Stimulated activated naive CD8-positive, alpha-beta T cell treated with anti-CD3 and anti-CD28 coated beads, Interleukin-15, Interleukin-2, amounts not matched to agents 100 ng/mL and 50 ng/mL, for 24 hours (primary cell): ENCODE measurements at regions not wholly inside any gene's neighbourhood (a gene's known extent, or its start where the extent isn't known, plus 50 kb on each side); places are given as distances from the start of the nearest gene placed in this dataset.

Experiments used
- H3K27ac Mint-ChIP-seq: one replicate; pipeline ENCODE4 v1.8.0; 2021; ENCODE audit warnings: mild to moderate bottlenecking, mixed read lengths
- H3K27me3 Mint-ChIP-seq: one replicate; pipeline ENCODE4 v1.8.0; 2021; ENCODE audit warnings: mixed read lengths
- H3K36me3 Mint-ChIP-seq: one replicate; pipeline ENCODE4 v1.8.0; 2021; ENCODE audit warnings: low read depth, mixed read lengths
- H3K4me1 Mint-ChIP-seq: one replicate; pipeline ENCODE4 v1.8.0; 2021; ENCODE audit warnings: low read depth, mixed read lengths
- H3K4me3 Mint-ChIP-seq: one replicate; pipeline ENCODE4 v1.8.0; 2021; ENCODE audit warnings: mild to moderate bottlenecking, mixed read lengths
- H3K9me3 Mint-ChIP-seq: one replicate; pipeline ENCODE4 v1.8.0; 2021; ENCODE audit warnings: mixed read lengths

DNA sequence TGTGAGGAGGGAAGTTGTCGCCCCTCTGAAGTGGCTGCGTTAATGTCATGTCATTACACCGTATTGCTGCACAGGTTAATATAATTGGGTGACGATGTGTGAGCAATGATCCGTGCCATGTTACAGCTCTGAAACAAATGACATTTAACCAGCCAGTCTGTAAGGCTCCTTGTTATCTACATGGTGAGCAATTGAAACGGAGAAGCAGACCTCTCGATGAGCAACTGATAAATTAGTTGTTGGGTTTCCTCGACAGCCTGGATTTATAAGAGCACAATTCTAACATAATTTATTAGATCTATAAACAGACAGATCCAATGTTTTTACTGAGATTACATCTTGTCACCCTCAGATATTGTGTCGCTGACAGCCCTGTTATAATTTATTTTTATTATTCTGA lies 49.9 kb upstream of the MAFB start:
- Mint-ChIP-seq H3K27ac (no peak overlapping the region), H3K9me3 (peaks cover 4% of the 10 kb centered on the region), H3K4me1 (no peaks in the 10 kb centered on the region), H3K4me3 (no peak overlapping the region), H3K27me3 (peaks cover 14% of the 10 kb centered on the region), H3K36me3 (no peaks in the 10 kb centered on the region)

DNA sequence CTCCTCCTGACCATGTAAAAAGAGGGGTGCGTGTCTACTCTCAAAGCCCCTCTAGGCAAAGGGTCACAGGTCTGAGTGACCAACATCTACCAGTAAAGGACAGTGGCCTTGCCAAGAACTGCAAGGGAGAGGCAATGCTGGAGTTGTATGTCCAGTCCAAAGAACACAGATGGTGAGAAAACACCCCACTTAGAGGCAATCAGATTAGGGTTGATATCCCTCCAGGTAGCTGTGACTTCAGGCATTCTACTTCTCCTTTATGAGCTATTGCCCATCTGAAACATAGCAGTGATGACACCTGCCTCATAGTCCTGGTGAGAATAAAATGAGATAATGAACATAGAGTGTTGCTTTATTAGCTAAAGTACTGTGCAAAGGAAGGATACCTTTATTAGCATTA lies 50.8 kb upstream of the MAFB start:
- H3K36me3 Mint-ChIP-seq = no peaks in the 10 kb centered on the region
- H3K4me3 Mint-ChIP-seq = no peak overlapping the region
- peaks cover 14% of the 10 kb centered on the region for H3K27me3 Mint-ChIP-seq
- peaks cover 4% of the 10 kb centered on the region for H3K9me3 Mint-ChIP-seq
- no peaks in the 10 kb centered on the region for H3K4me1 Mint-ChIP-seq
- no peak overlapping the region for H3K27ac Mint-ChIP-seq

- no peak overlapping the region for H3K27ac Mint-ChIP-seq
- no peaks in the 10 kb centered on the region for H3K4me1 Mint-ChIP-seq
- no peak overlapping the region for H3K4me3 Mint-ChIP-seq
Observed at GRCh38 chr20:40741507-40742106, 52.6 kb upstream of the MAFB start.

DNA sequence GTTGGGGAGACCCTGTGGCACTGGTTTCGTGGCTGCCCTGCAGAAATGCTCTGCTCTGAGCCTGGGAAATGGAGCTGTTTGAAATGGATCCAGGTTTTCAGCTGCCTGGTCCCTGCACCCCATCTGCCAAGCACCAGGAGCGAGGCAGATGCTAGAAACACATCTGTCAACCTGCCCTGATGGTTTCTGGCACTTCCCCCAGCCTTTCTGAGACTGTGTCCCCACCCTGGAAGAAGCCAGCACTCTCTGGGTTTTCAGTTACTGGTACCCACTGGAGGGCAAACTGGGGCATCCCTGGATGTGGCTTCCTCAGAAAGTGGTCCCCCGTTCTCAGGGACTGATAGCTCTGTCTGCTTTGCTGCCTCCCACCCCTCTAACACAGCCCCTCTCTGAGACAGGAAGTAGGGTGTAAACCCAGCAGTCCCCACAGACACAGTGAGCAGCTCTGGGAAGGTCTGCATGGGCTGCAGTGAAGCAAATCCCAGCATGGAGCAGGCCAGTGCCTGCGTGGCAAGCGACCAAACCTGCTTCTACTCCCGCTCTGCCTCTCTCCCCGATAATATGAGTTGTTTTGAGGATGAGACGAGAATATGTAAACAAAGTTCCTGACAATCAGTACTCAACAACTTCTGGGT lies 54.2 kb upstream of the MAFB start:
- no peaks in the 10 kb centered on the region for H3K27me3 Mint-ChIP-seq
- H3K4me1 Mint-ChIP-seq = no peaks in the 10 kb centered on the region
- H3K27ac Mint-ChIP-seq = no peak overlapping the region
- no peaks in the 10 kb centered on the region for H3K36me3 Mint-ChIP-seq
- no peaks in the 10 kb centered on the region for H3K9me3 Mint-ChIP-seq
- H3K4me3 Mint-ChIP-seq = no peak overlapping the region

More at GRCh38 chr20:40741507-40742106, 52.6 kb upstream of the MAFB start:
- Mint-ChIP-seq H3K27me3 (peaks cover 3% of the 10 kb centered on the region), H3K9me3 (no peaks in the 10 kb centered on the region), H3K36me3 (no peaks in the 10 kb centered on the region)

DNA sequence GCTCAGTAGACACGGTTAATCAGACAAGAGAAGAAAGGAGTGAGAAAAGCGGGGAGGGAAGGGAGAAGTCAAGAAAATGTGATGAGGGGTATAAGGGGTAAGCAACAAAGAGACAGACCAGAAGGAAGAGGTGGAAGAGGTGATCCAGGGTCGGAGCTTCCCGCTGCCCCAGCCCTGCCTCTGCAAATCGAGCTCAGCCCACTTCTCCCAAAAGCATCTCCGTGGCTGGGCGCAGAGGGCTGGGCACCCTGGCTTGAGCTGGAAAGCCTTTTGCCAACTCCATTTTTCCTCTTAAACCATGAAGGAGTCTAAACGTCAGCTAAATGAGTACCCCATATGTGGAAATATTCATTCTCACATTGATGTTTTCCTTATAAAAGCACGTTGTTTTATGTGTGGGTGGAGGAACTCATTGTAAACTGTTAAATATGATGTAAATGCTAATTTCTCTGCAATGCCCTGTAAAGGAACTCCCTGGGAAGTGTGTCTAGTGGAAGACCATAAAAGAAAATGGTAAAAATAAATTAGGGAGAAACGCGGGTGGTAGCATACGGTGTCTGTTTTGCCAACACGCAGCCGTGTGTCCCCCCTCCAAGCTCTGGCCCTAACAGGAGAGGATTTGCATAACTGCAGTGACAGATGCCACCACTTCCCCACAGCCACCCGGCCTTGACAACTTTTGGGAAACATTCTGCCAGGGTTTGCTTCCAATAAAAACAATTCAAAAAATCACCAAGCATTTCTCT lies 55.2 kb upstream of the MAFB start:
- no peak overlapping the region for H3K27ac Mint-ChIP-seq
- no peaks in the 10 kb centered on the region for H3K27me3 Mint-ChIP-seq
- H3K36me3 Mint-ChIP-seq = no peaks in the 10 kb centered on the region
- no peak overlapping the region for H3K4me3 Mint-ChIP-seq
- no peaks in the 10 kb centered on the region for H3K4me1 Mint-ChIP-seq
- H3K9me3 Mint-ChIP-seq = no peaks in the 10 kb centered on the region

DNA sequence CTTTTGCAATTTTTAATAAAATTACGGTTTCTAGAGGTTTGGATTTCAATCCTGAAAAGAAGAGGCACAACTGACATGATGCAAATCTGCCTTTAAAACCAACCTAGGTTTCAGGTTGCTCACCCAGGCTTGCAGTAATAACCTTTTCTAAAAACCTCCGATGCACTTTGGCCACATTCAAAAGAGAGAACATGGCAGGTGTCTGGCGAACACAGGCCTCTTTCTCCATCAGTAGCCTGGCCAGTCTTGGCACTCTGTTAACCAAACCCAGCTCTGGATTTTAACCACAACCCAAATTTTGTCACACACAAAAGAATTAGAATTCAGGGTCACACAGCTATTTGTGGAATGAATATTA lies 55.8 kb upstream of the MAFB start:
- Mint-ChIP-seq H3K9me3 (no peaks in the 10 kb centered on the region), H3K4me1 (no peaks in the 10 kb centered on the region), H3K27ac (no peak overlapping the region), H3K27me3 (no peaks in the 10 kb centered on the region), H3K4me3 (no peak overlapping the region), H3K36me3 (no peaks in the 10 kb centered on the region)

- no peaks in the 10 kb centered on the region for H3K36me3 Mint-ChIP-seq
- H3K27ac Mint-ChIP-seq = no peak overlapping the region
Observed at GRCh38 chr20:40746251-40746650, 57.2 kb upstream of the MAFB start.

DNA sequence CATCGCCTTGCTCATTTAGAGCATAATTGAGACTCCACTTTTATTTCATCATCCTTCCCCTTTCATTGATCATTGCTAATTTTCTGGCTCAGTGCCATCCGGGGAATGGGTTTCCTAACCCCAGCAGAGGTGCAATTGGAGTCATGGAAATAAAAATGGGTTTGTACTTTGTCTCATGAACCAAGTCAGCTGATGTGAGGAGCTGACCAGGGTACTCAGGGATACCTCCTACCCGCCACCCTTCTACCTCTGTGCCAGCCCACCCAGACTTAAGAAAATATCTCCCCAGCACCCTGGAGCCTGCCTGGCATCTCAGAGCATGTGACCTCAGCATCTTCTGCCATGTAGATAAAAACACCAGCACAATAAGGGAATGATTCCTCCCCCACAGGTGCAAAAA lies 59.1 kb upstream of the MAFB start:
- Mint-ChIP-seq H3K4me3 (no peak overlapping the region), H3K4me1 (no peaks in the 10 kb centered on the region), H3K36me3 (no peaks in the 10 kb centered on the region), H3K27ac (no peak overlapping the region), H3K27me3 (no peaks in the 10 kb centered on the region), H3K9me3 (no peaks in the 10 kb centered on the region)

More at GRCh38 chr20:40746251-40746650, 57.2 kb upstream of the MAFB start:
- no peaks in the 10 kb centered on the region for H3K27me3 Mint-ChIP-seq
- H3K9me3 Mint-ChIP-seq = no peaks in the 10 kb centered on the region
- no peak overlapping the region for H3K4me3 Mint-ChIP-seq
- no peaks in the 10 kb centered on the region for H3K4me1 Mint-ChIP-seq

GRCh38 chr20:40749985-40750506 lies 61.0 kb upstream of the MAFB start:
- no peak overlapping the region for H3K4me3 Mint-ChIP-seq
- no peaks in the 10 kb centered on the region for H3K4me1 Mint-ChIP-seq
- H3K9me3 Mint-ChIP-seq = no peaks in the 10 kb centered on the region
- H3K36me3 Mint-ChIP-seq = no peaks in the 10 kb centered on the region
- no peaks in the 10 kb centered on the region for H3K27me3 Mint-ChIP-seq
- H3K27ac Mint-ChIP-seq = no peak overlapping the region

DNA sequence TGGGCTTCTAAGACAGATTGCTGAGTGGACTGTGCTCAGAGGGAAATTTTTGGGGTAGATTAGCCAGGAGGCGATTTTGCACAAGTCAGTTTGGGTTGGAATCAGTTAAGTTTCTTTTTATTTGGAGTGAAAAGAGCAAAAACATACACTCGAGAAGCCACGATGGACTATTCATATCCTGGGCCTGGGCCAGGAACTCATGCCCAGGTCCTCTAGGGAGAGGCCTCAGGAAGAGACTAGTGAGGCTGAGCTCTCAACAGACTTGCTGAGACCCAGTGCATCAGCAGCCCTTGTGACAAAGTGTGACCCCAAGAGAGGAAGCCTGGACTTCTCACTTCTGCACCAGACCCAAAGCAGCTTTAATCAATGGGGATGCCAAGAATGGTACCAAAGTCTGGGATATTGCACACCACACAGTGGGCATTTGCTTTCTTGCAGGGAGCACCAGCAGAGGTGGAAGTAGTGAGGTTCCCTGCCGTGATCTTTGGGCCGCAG lies 61.6 kb upstream of the MAFB start:
- H3K4me1 Mint-ChIP-seq = no peaks in the 10 kb centered on the region
- H3K27ac Mint-ChIP-seq = no peak overlapping the region
- H3K36me3 Mint-ChIP-seq = no peaks in the 10 kb centered on the region
- H3K9me3 Mint-ChIP-seq = no peaks in the 10 kb centered on the region
- no peak overlapping the region for H3K4me3 Mint-ChIP-seq
- no peaks in the 10 kb centered on the region for H3K27me3 Mint-ChIP-seq

DNA sequence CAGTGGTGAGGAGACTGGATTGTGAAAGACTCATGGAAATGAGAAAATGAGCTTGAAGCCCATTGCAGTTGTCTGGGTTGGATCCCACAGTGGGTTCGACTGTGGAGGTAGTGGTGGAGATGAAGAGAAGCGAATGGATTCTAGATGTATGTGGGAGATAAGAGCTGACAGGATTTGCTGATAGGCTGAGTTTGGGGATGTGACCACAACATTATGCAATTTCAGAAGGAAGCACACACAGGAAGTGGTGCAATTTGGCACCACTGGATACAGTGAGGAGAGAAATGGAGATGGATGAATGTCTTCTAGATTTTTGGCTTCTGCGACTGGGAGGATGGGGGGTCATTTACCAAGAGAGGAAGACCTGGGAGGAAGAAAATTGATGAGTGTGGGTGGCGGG lies 64.4 kb upstream of the MAFB start:
- H3K36me3 Mint-ChIP-seq = no peaks in the 10 kb centered on the region

GRCh38 chr20:40754339-40754943 lies 65.4 kb upstream of the MAFB start:
- no peaks in the 10 kb centered on the region for H3K9me3 Mint-ChIP-seq
- H3K36me3 Mint-ChIP-seq = no peaks in the 10 kb centered on the region
- no peaks in the 10 kb centered on the region for H3K27me3 Mint-ChIP-seq
- peaks cover 25% of the 10 kb centered on the region for H3K4me1 Mint-ChIP-seq
- H3K4me3 Mint-ChIP-seq = no peak overlapping the region
- H3K27ac Mint-ChIP-seq = no peak overlapping the region

More for the DNA sequence above, 64.4 kb upstream of the MAFB start:
- Mint-ChIP-seq H3K27me3 (no peaks in the 10 kb centered on the region), H3K4me1 (peaks cover 25% of the 10 kb centered on the region), H3K9me3 (no peaks in the 10 kb centered on the region), H3K4me3 (no peak overlapping the region), H3K27ac (no peak overlapping the region)

GRCh38 chr20:40757087-40757486 lies 68.1 kb upstream of the MAFB start:
- H3K36me3 Mint-ChIP-seq = no peaks in the 10 kb centered on the region
- peaks cover 25% of the 10 kb centered on the region for H3K4me1 Mint-ChIP-seq
- peak overlapping the region; percentile 62 for H3K27ac Mint-ChIP-seq
- no peaks in the 10 kb centered on the region for H3K27me3 Mint-ChIP-seq
- H3K4me3 Mint-ChIP-seq = no peak overlapping the region
- H3K9me3 Mint-ChIP-seq = no peaks in the 10 kb centered on the region

- Mint-ChIP-seq H3K4me1 (peaks cover 25% of the 10 kb centered on the region), H3K36me3 (no peaks in the 10 kb centered on the region)
Observed at GRCh38 chr20:40758790-40759189, 69.8 kb upstream of the MAFB start.

DNA sequence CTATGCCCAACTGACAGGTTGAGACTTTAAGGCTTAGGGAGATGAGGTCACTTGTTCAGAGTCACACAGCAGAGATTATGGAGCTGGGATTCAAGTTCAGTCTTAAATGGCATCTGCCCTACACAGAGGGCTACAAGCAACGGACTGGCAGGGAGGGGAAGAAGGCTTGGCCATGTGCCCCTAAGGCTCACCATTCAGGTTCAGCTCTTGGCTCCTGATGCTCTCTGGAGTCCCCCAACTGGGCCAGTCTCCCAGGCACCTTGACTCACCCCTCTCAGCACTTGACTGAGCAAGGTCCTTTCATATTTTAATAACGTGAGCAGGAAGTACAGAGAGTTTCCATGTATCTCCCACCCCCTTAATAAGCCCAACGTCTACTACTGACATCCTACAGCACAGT lies 71.4 kb upstream of the MAFB start:
- Mint-ChIP-seq H3K4me1 (peaks cover 25% of the 10 kb centered on the region), H3K27me3 (no peaks in the 10 kb centered on the region), H3K4me3 (no peak overlapping the region), H3K36me3 (no peaks in the 10 kb centered on the region), H3K9me3 (no peaks in the 10 kb centered on the region), H3K27ac (no peak overlapping the region)

More at GRCh38 chr20:40758790-40759189, 69.8 kb upstream of the MAFB start:
- Mint-ChIP-seq H3K4me3 (no peak overlapping the region), H3K27ac (no peak overlapping the region), H3K27me3 (no peaks in the 10 kb centered on the region), H3K9me3 (no peaks in the 10 kb centered on the region)
